GM18951 (cell line): ENCODE measurements at regions not wholly inside any gene's neighbourhood (a gene's known extent, or its start where the extent isn't known, plus 50 kb on each side); places are given as distances from the start of the nearest gene placed in this dataset.

Experiments
- POLR2A ChIP-seq: IDR thresholded peaks from 4 replicates; pipeline ENCODE4 v1.6.1; 2011; ENCODE audit warnings: mild to moderate bottlenecking; ENCODE audit not compliant: insufficient read length, insufficient read depth; ENCODE audit errors: extremely low read depth
- in situ Hi-C: fragments of 300-500 bp; cut with MboI; formaldehyde crosslinking; loops from one replicate; pipeline ENCODE4 v1.12.0; 2022; ENCODE audit warnings: low sequenced_read_pairs, mixed read lengths, inconsistent platforms; ENCODE audit not compliant: unreplicated experiment

GRCh38 chr19:31498781-31499180 is 149.5 kb upstream of the TSHZ3 start:
- TF ChIP-seq POLR2A, result no peak
- in situ Hi-C loops, result no loop called here

- no peak for TF ChIP-seq POLR2A
- in situ Hi-C loops, result no loop called here
Observed at GRCh38 chr19:31499281-31500196, 150.3 kb upstream of the TSHZ3 start.

- no peak for TF ChIP-seq POLR2A
- in situ Hi-C loops, result no loop called here
Observed at GRCh38 chr19:31500197-31500830, 151.1 kb upstream of the TSHZ3 start.

GRCh38 chr19:31500946-31501345 is 151.7 kb upstream of the TSHZ3 start:
- TF ChIP-seq POLR2A, result no peak
- in situ Hi-C loops, result no loop called here

GRCh38 chr19:31501427-31502195 is 152.4 kb upstream of the TSHZ3 start:
- in situ Hi-C loops, result no loop called here
- TF ChIP-seq POLR2A, result no peak

GRCh38 chr19:31502536-31503170 is 153.4 kb upstream of the TSHZ3 start:
- TF ChIP-seq POLR2A, result no peak
- in situ Hi-C loops, result no loop called here

GRCh38 chr19:31503211-31503610 is 154.0 kb upstream of the TSHZ3 start:
- TF ChIP-seq POLR2A, result no peak
- in situ Hi-C loops, result no loop called here

GRCh38 chr19:31504221-31504620 is 155.0 kb upstream of the TSHZ3 start:
- TF ChIP-seq POLR2A, result no peak
- in situ Hi-C loops, result no loop called here

- in situ Hi-C loops, result no loop called here
- TF ChIP-seq POLR2A, result no peak
Observed at GRCh38 chr19:31505596-31505910, 156.3 kb upstream of the TSHZ3 start.

- in situ Hi-C loops, result no loop called here
- TF ChIP-seq POLR2A, result no peak
Observed at GRCh38 chr19:31506102-31506501, 156.9 kb upstream of the TSHZ3 start.

GRCh38 chr19:31510635-31511034 is 161.4 kb upstream of the TSHZ3 start:
- in situ Hi-C loops, result no loop called here
- no peak for TF ChIP-seq POLR2A

- in situ Hi-C loops, result no loop called here
- no peak for TF ChIP-seq POLR2A
Observed at GRCh38 chr19:31511098-31511497, 161.9 kb upstream of the TSHZ3 start.

GRCh38 chr19:31511696-31512095 is 162.5 kb upstream of the TSHZ3 start:
- in situ Hi-C loops, result no loop called here
- no peak for TF ChIP-seq POLR2A

- in situ Hi-C loops, result no loop called here
- TF ChIP-seq POLR2A, result no peak
Observed at GRCh38 chr19:31512181-31512970, 163.1 kb upstream of the TSHZ3 start.
